ENCODE measurements at regions not wholly inside any gene's neighbourhood (a gene's known extent, or its start where the extent isn't known, plus 50 kb on each side); places are given as distances from the start of the nearest gene placed in this dataset.

DNA sequence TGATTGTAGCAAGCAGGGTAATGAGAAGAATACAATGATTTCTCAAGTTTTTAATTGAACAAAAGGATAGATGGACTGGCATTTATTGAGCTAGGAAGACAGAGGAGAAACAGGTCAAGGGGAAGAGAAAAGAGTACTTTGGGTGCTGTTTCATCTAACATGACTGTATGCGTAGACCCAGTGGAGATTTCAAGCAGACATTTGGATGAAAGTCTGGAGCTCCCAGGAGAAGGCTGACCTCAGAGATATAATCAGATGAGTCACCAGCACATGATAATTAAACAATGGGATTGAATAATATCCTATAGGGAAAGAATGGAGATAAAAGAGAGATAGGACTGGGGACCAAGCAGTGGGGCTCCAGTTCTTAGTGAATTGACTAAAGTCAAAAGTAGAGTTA is 194.9 kb downstream of the ARRDC4 start:
- 83 to 100% methylated on average over 1 of the region's 1 CpG for WGBS, 2 donors (ENCODE audit: low coverage in 1 of 2)
- intact Hi-C loops (cut with DNase I; ENCODE audit: low total_unique reads), result no loop called here
- no peak for DNase-seq
- Histone ChIP-seq H3K27ac (no peak overlapping the region), H3K36me3 (no peaks in the 10 kb centered on the region), H3K4me1 (no peaks in the 10 kb centered on the region), H3K4me3 (no peak overlapping the region), H3K27me3 (no peaks in the 10 kb centered on the region), H3K9me3 (no peaks in the 10 kb centered on the region)
- TF ChIP-seq POLR2A (IDR thresholded peaks at IDR 0.05) (no peak), EP300 (IDR thresholded peaks at IDR 0.05; ENCODE audit: low read depth) (no peak)
- in situ Hi-C loops (cut with MboI; ENCODE audit: low pct_ligation_motif_present in 1 of 4, low pct_unique_long_range_greater_than_20kb in 1 of 4, low sequenced_read_pairs in 3 of 4), result no loop called here

GRCh38 chr15:98160236-98160635 is 199.7 kb downstream of the ARRDC4 start:
- Histone ChIP-seq H3K4me3 (no peak overlapping the region), H3K27me3 (no peaks in the 10 kb centered on the region), H3K27ac (no peak overlapping the region), H3K36me3 (no peaks in the 10 kb centered on the region), H3K4me1 (no peaks in the 10 kb centered on the region), H3K9me3 (no peaks in the 10 kb centered on the region)
- in situ Hi-C loops (cut with MboI; ENCODE audit: low pct_ligation_motif_present in 1 of 4, low pct_unique_long_range_greater_than_20kb in 1 of 4, low sequenced_read_pairs in 3 of 4), result no loop called here
- TF ChIP-seq POLR2A (IDR thresholded peaks at IDR 0.05), result no peak
- no peak for TF ChIP-seq CTCF (IDR thresholded peaks at IDR 0.05)
- no peak for TF ChIP-seq POLR2AphosphoS5 (IDR thresholded peaks at IDR 0.05)
- no peak for TF ChIP-seq EP300 (IDR thresholded peaks at IDR 0.05; ENCODE audit: low read depth)
- intact Hi-C loops (cut with DNase I; ENCODE audit: low total_unique reads), result no loop called here
- DNase-seq, result no peak
- 45 to 47% methylated on average over 5 to 8 of the region's 8 CpGs for WGBS, 2 donors (ENCODE audit: low coverage in 1 of 2)

- Histone ChIP-seq H3K36me3 (no peaks in the 10 kb centered on the region), H3K4me3 (no peak overlapping the region), H3K4me1 (no peaks in the 10 kb centered on the region), H3K9me3 (no peaks in the 10 kb centered on the region), H3K27me3 (no peaks in the 10 kb centered on the region), H3K27ac (no peak overlapping the region)
- in situ Hi-C loops (cut with MboI; ENCODE audit: low pct_ligation_motif_present in 1 of 4, low pct_unique_long_range_greater_than_20kb in 1 of 4, low sequenced_read_pairs in 3 of 4) (no loop called here), intact Hi-C loops (cut with DNase I; ENCODE audit: low total_unique reads) (no loop called here)
- no peak for TF ChIP-seq POLR2A (IDR thresholded peaks at IDR 0.05)
- no peak for TF ChIP-seq CTCF (IDR thresholded peaks at IDR 0.05)
- no peak for TF ChIP-seq EP300 (IDR thresholded peaks at IDR 0.05; ENCODE audit: low read depth)
- TF ChIP-seq POLR2AphosphoS5 (IDR thresholded peaks at IDR 0.05), result no peak
- WGBS, 2 donors (ENCODE audit: low coverage in 1 of 2), result 72% methylated on average over 23 of the region's 23 CpGs; no CpG with 5 or more reads in 1 of the 2 donors
- no peak for DNase-seq
Measured at GRCh38 chr15:98163319-98164045, 203.0 kb downstream of the ARRDC4 start.

GRCh38 chr15:98164571-98164970 is 204.1 kb downstream of the ARRDC4 start:
- TF ChIP-seq EP300 (IDR thresholded peaks at IDR 0.05; ENCODE audit: low read depth) (no peak), CTCF (IDR thresholded peaks at IDR 0.05) (no peak), POLR2AphosphoS5 (IDR thresholded peaks at IDR 0.05) (no peak), POLR2A (IDR thresholded peaks at IDR 0.05) (no peak)
- Histone ChIP-seq H3K4me3 (no peak overlapping the region), H3K9me3 (no peaks in the 10 kb centered on the region), H3K27ac (no peak overlapping the region), H3K36me3 (no peaks in the 10 kb centered on the region), H3K27me3 (no peaks in the 10 kb centered on the region), H3K4me1 (no peaks in the 10 kb centered on the region)
- intact Hi-C loops (cut with DNase I; ENCODE audit: low total_unique reads), result no loop called here
- no peak for DNase-seq
- in situ Hi-C loops (cut with MboI; ENCODE audit: low pct_ligation_motif_present in 1 of 4, low pct_unique_long_range_greater_than_20kb in 1 of 4, low sequenced_read_pairs in 3 of 4), result no loop called here
- 13 to 42% methylated on average over 1 of the region's 1 CpG for WGBS, 2 donors (ENCODE audit: low coverage in 1 of 2)

GRCh38 chr15:98164986-98165385 is 204.5 kb downstream of the ARRDC4 start:
- intact Hi-C loops (cut with DNase I; ENCODE audit: low total_unique reads), result no loop called here

More at GRCh38 chr15:98164986-98165385, 204.5 kb downstream of the ARRDC4 start:
- H3K4me1 ChIP-seq, result no peaks in the 10 kb centered on the region
- WGBS, 2 donors (ENCODE audit: low coverage in 1 of 2), result 73 to 82% methylated on average over 6 of the region's 6 CpGs
- H3K9me3 ChIP-seq, result no peaks in the 10 kb centered on the region
- no peak for DNase-seq
- H3K27me3 ChIP-seq, result no peaks in the 10 kb centered on the region
- no peak overlapping the region for H3K4me3 ChIP-seq
- in situ Hi-C loops (cut with MboI; ENCODE audit: low pct_ligation_motif_present in 1 of 4, low pct_unique_long_range_greater_than_20kb in 1 of 4, low sequenced_read_pairs in 3 of 4), result no loop called here
- no peak for TF ChIP-seq POLR2A (IDR thresholded peaks at IDR 0.05)
- no peak for TF ChIP-seq EP300 (IDR thresholded peaks at IDR 0.05; ENCODE audit: low read depth)
- no peak for TF ChIP-seq POLR2AphosphoS5 (IDR thresholded peaks at IDR 0.05)
- TF ChIP-seq CTCF (IDR thresholded peaks at IDR 0.05), result no peak
- H3K27ac ChIP-seq, result no peak overlapping the region
- no peaks in the 10 kb centered on the region for H3K36me3 ChIP-seq
